ENCODE measurements at regions not wholly inside any gene's neighbourhood (a gene's known extent, or its start where the extent isn't known, plus 50 kb on each side); places are given as distances from the start of the nearest gene placed in this dataset.
A peak's percentile ranks its signal among the peaks of the same experiment; 100 is the strongest.

- intact Hi-C loops (cut with DNase I): no loop called here
- DNase-seq (ENCODE audit: low spot score) (no peak), ATAC-seq (peak; percentile 54)
Measured at GRCh38 chr15:87609894-87610293, 646.6 kb downstream of the NTRK3 start.

DNA sequence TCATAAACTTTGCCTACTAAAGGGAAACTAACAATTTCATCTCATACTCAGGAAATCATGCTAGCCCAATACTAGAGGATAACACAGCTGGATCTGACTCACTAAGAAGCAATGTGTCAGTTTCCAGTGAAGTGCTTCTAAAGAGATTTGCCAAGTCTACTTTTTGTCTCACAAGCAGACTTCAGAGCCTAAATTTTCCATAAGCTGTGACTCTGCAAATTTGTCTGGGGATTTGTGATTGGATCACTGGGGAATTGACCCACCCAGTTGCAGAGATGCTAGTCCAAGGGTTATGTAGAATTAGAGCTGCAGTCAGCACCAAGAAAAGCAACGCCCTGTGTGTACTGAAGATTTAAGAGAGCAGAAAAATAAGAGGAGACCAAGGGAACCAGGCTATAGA lies 647.1 kb downstream of the NTRK3 start:
- DNase-seq (ENCODE audit: low spot score): no peak
- ATAC-seq: peak; percentile 85
- intact Hi-C loops (cut with DNase I): no loop called here

DNA sequence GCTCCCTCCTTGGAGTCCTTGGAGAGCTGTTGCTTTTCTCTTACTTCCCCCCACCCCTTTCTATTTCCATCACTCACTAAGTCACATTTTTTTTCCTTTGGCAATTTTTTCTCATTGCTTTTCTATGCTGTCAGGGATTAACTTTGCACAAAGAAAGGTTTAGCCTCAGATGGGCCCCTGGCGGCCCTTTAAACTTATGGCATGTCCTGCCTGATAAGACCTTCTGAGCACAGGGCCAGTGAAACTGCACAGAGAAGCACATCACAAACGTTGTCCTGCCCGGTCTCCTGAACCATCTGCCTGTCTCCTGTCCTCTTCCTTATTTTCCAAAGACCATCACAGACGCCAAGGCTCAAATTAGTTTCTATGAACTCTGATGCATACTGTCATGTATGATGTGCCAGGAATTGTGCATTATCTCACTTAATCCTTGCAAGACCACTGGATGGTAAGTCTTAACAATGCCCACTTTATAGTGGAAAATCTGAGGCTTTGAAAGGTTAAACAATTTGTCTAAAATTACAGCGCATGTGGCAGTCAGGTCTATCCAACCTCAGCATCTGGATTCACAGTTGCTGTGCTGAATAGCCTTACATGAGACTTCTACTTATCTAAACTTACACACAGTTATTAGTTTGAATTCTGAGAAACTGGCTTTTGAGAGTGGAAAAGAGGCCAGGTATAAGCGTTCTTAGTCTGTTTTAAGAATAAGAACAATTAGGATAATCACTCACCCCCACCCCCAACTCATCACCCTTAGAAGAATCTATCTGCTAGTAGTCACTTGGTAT lies 648.1 kb downstream of the NTRK3 start:
- intact Hi-C loops (cut with DNase I): no loop called here
- DNase-seq (ENCODE audit: low spot score) (no peak), ATAC-seq (no peak)

DNA sequence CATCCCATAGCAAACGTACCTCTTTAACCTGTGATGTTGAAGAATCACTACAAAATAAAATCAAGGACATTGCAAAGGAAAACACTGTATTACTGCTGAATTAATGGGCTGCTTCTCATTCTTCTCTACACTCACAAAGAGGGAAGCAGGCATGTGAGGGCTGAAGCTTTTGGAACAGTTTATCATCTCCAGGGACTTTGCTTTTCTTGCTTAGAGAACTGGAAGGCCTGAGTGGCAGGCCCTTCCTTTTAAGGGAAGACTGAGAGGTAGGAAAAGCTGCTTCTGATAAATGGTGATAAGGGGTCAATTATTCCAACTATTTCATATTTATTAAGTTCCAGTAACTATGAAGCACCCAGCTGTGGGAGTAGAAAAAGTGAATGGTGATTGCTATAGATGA lies 649.6 kb downstream of the NTRK3 start:
- intact Hi-C loops (cut with DNase I): no loop called here
- ATAC-seq: peak; percentile 49
- no peak for DNase-seq (ENCODE audit: low spot score)

DNA sequence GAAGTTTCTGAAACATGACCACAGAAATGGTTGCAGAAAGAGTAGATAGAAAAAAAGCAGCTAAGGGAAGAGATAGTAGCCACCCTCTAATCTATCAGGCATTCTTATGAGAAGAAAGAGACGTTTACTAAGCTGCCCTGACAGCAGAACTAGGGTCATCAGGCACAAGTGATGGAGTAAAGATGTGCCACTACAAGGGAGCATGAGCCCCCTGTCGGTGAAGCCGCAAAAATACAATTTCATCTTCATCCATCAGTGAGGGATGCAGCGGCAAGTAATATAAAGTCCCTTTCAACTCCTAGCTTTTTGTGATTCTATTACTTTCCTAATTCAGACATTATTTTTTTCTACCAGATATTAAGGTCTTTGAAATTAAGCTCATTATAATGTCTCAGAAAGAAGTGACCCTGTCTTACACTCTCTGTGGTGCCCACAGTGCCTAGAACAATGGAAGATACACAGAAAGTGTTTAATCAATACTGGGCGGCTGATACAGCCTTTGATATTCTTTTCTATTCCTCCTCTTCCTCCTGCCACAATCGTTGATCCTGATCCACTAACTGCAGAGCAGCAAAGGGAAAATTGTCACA lies 651.6 kb downstream of the NTRK3 start:
- DNase-seq (ENCODE audit: low spot score): no peak
- intact Hi-C loops (cut with DNase I): no loop called here
- ATAC-seq: no peak

- DNase-seq (ENCODE audit: low spot score) (no peak), ATAC-seq (no peak)
- intact Hi-C loops (cut with DNase I): no loop called here
Measured at GRCh38 chr15:87602371-87602770, 654.2 kb downstream of the NTRK3 start.

DNA sequence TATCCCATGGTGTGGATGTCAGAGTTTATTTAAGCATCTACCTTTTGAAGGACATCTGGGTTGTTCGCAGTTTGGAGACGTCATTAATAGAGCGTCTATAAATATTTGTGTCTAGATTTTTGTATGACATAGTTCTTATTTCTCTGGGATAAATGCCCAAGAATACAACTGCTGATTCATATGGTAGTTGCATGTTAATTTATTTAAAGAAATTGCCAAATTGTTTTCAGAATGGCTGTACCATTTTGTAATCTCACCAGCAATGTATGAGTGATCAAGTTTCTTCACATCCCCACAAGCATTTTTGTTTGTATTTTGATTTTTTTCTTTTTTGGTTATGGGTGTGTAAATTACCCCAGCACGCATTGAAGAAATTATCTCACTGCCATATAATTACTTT lies 656.9 kb downstream of the NTRK3 start:
- intact Hi-C loops (cut with DNase I): no loop called here
- DNase-seq (ENCODE audit: low spot score) (no peak), ATAC-seq (no peak)

GRCh38 chr15:87597346-87598052 lies 659.0 kb downstream of the NTRK3 start:
- DNase-seq (ENCODE audit: low spot score) (no peak), ATAC-seq (peak; percentile 77)
- intact Hi-C loops (cut with DNase I): no loop called here

DNA sequence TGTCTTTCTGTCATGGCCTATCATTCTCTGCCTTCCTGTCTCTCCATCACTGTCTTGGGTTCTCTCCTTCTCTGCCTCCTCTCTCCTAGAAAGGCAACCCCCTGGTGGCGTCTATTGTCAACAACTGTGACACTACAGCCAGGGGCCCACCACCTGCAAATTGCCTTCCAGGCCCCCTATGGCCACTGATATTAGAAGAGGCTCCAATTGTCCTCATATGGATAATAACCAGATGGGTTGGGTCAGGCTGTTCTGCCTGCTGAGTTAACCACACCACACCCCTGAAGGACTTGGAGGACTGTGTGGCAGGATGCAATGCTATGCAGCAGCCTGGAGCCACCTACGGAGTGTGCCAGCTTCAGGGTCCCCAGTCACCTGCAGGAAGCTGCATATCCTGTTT lies 665.0 kb downstream of the NTRK3 start:
- ATAC-seq (no peak), DNase-seq (ENCODE audit: low spot score) (no peak)
- intact Hi-C loops (cut with DNase I): no loop called here

GRCh38 chr15:87591042-87591441 lies 665.5 kb downstream of the NTRK3 start:
- DNase-seq (ENCODE audit: low spot score) (no peak), ATAC-seq (no peak)
- intact Hi-C loops (cut with DNase I): no loop called here

DNA sequence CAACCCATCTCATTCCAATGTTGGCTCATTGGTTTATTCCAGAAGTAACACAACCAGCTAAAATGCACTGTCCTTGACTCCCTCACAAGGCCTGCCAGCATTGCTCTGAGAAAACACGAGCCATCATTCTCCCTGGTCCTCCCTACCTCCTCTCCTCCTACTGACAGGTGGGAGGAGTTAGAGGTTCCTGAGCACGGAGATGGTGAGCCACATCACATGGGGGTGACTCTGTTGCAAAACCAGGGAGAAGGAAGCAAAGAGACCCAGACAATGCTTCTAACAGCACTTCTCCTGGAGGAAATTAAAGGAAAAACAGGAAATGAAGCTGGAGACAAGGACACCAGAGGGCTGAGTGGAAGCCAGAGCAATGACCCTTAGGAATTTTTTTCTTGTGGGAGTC lies 667.4 kb downstream of the NTRK3 start:
- DNase-seq (ENCODE audit: low spot score): no peak
- intact Hi-C loops (cut with DNase I): no loop called here
- ATAC-seq: no peak

GRCh38 chr15:87582169-87582568 lies 674.4 kb downstream of the NTRK3 start:
- intact Hi-C loops (cut with DNase I): no loop called here
- DNase-seq (ENCODE audit: low spot score) (no peak), ATAC-seq (no peak)

DNA sequence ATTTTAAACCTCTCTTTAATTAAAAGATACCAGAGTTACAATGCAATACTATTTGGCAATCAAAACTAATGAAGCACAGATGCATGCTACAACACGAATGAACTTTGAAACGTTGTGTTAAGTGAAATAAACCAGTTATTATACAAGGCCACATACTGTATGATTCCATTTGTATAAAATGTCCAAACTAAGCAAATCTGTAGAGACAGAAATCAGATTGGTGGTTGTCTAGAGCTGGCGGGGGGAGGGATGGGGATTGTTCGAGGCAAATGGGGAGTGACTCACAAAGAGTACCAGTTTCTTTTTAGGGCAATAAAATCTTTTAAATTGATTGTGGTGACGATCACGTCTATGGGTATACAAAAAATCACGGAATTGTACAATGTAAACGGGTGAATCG lies 677.0 kb downstream of the NTRK3 start:
- DNase-seq (ENCODE audit: low spot score) (no peak), ATAC-seq (no peak)
- intact Hi-C loops (cut with DNase I): no loop called here

GRCh38 chr15:87578776-87579175 lies 677.8 kb downstream of the NTRK3 start:
- ATAC-seq: no peak
- intact Hi-C loops (cut with DNase I): no loop called here
- no peak for DNase-seq (ENCODE audit: low spot score)

GRCh38 chr15:87577336-87577735 lies 679.2 kb downstream of the NTRK3 start:
- DNase-seq (ENCODE audit: low spot score): no peak
- ATAC-seq: no peak
- intact Hi-C loops (cut with DNase I): no loop called here

- DNase-seq (ENCODE audit: low spot score) (no peak), ATAC-seq (no peak)
- intact Hi-C loops (cut with DNase I): no loop called here
Measured at GRCh38 chr15:87576486-87577176, 679.9 kb downstream of the NTRK3 start.

GRCh38 chr15:87575896-87576473 lies 680.6 kb downstream of the NTRK3 start:
- ATAC-seq: no peak
- DNase-seq (ENCODE audit: low spot score): no peak
- intact Hi-C loops (cut with DNase I): no loop called here

GRCh38 chr15:87573534-87573933 lies 683.0 kb downstream of the NTRK3 start:
- intact Hi-C loops (cut with DNase I): no loop called here
- DNase-seq (ENCODE audit: low spot score) (no peak), ATAC-seq (no peak)

DNA sequence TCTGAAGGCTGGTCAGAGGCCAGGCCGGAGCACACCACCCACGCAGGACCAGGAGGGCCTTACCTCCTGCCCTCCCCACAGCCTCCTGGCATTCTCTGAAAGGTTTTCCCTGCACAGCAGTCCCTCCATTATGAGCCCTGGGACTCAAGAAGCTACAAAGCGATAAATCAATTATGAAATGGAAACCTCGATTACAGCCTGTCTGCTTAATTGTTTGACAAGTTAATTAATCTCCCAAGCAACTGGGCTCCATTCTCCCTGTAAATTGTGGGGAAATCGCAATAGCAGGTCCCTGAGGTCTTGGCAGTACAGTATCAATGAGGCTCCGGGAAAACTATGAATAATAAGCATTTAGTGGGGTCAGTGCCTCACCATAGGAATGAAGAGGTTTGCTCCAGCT lies 683.5 kb downstream of the NTRK3 start:
- DNase-seq (ENCODE audit: low spot score): no peak
- intact Hi-C loops (cut with DNase I): no loop called here
- ATAC-seq: no peak

Data from sciatic nerve (tissue), 2 donors.